ENCODE measurements at regions not wholly inside any gene's neighbourhood (a gene's known extent, or its start where the extent isn't known, plus 50 kb on each side); places are given as distances from the start of the nearest gene placed in this dataset.
"Not testable (repeated sequence)": the region's sequence is repeated elsewhere in the genome, so short reads cannot be mapped to it uniquely, and the experiment has no call there.

DNA sequence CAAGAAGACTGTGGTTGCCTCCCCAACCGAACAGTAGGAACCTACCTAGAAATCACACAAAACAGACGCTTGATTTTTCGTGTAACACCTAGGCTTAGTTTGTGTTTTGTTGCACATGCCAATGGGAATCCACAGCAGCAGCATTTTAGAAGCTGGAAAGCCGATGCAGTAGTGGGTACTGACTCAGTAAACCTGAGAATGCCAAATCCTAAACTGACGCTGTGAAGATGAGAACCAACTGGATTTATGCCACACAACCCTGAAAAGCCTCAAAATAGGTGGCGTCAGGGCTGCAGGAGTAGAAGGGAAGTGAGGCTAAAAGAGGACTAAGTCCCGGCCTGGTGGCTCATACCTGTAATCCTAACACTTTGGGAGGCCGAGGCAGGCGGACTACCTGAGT, 162.5 kb downstream of the REEP3 start:
- Histone ChIP-seq H3K4me1 (ENCODE audit: control insufficient read depth, low read depth, low read length) (no peaks in the 10 kb centered on the region), H3K4me2 (ENCODE audit: low read length) (no peak overlapping the region), H3K27me3 (ENCODE audit: insufficient read depth, low read length, poor library complexity) (no peaks in the 10 kb centered on the region), H3K23ac (ENCODE audit: low read length) (no peak overlapping the region), H4K8ac (ENCODE audit: low read depth, low read length) (no peak overlapping the region), H2BK120ac (ENCODE audit: low read depth, low read length) (no peak overlapping the region), H2AK5ac (ENCODE audit: low read length) (no peak overlapping the region), H3K56ac (ENCODE audit: low read length) (no peak overlapping the region), H3K36me3 (ENCODE audit: control insufficient read depth, insufficient read depth, low read length) (no peaks in the 10 kb centered on the region), H3K27ac (ENCODE audit: low read depth, low read length) (no peak overlapping the region), H3K4me3 (ENCODE audit: low read length) (no peak overlapping the region), H4K5ac (ENCODE audit: low read length) (no peak overlapping the region), H3K18ac (ENCODE audit: low read length) (no peak overlapping the region), H3K9ac (ENCODE audit: low read length) (no peak overlapping the region), H3K79me1 (ENCODE audit: low read length) (no peaks in the 10 kb centered on the region), H2BK15ac (replicated peaks; ENCODE audit: low read depth) (no peak overlapping the region), H2BK5ac (ENCODE audit: low read length) (no peak overlapping the region), H3K79me2 (ENCODE audit: control insufficient read depth, insufficient read depth, low read length) (no peaks in the 10 kb centered on the region), H3K4ac (ENCODE audit: low read depth, low read length) (no peak overlapping the region)
- whole genome bisulfite sequencing (ENCODE audit: extremely low coverage, insufficient coverage, low lambda C conversion rate), result no CpG with 5 or more reads among the region's 9 CpGs
- no peak for DNase-seq

GRCh38 chr10:63684257-63684936, 163.2 kb downstream of the REEP3 start:
- Histone ChIP-seq H3K79me2 (ENCODE audit: control insufficient read depth, insufficient read depth, low read length) (no peaks in the 10 kb centered on the region), H3K4me3 (ENCODE audit: low read length) (no peak overlapping the region), H3K36me3 (ENCODE audit: control insufficient read depth, insufficient read depth, low read length) (no peaks in the 10 kb centered on the region), H3K27me3 (ENCODE audit: insufficient read depth, low read length, poor library complexity) (no peaks in the 10 kb centered on the region), H3K27ac (ENCODE audit: low read depth, low read length) (no peak overlapping the region), H3K18ac (ENCODE audit: low read length) (no peak overlapping the region), H2BK120ac (ENCODE audit: low read depth, low read length) (no peak overlapping the region), H3K79me1 (ENCODE audit: low read length) (no peaks in the 10 kb centered on the region), H2BK5ac (ENCODE audit: low read length) (no peak overlapping the region), H2AK5ac (ENCODE audit: low read length) (no peak overlapping the region), H3K4me2 (ENCODE audit: low read length) (no peak overlapping the region), H3K4ac (ENCODE audit: low read depth, low read length) (no peak overlapping the region), H3K4me1 (ENCODE audit: control insufficient read depth, low read depth, low read length) (no peaks in the 10 kb centered on the region), H2BK15ac (replicated peaks; ENCODE audit: low read depth) (no peak overlapping the region), H3K9ac (ENCODE audit: low read length) (no peak overlapping the region), H3K23ac (ENCODE audit: low read length) (no peak overlapping the region), H3K56ac (ENCODE audit: low read length) (no peak overlapping the region), H4K8ac (ENCODE audit: low read depth, low read length) (no peak overlapping the region), H4K5ac (ENCODE audit: low read length) (no peak overlapping the region)
- no peak for DNase-seq
- no CpG with 5 or more reads among the region's 6 CpGs for WGBS (ENCODE audit: extremely low coverage, insufficient coverage, low lambda C conversion rate)

DNA sequence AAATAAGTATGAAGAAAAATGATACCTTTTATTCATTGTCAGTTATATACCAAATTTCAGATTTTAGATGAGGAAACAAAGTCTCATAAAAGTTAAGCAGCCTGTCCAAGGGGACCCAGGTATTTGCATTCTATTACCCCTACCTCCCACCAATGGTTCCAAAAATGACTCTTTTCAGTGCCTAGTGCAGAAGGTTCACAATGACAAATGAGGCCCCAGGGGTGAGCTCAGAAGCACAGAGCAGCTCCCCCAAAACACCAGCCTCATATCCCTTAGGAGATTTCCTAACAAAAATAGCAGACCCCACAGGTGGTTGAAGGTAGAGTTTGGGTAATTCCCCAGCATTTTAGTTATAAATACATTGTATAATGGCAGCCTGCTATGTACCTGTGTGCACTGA, 168.6 kb downstream of the REEP3 start:
- Histone ChIP-seq H3K4ac (ENCODE audit: low read depth, low read length) (no peak overlapping the region), H2AK5ac (ENCODE audit: low read length) (no peak overlapping the region), H3K27me3 (ENCODE audit: insufficient read depth, low read length, poor library complexity) (no peaks in the 10 kb centered on the region), H3K4me3 (ENCODE audit: low read length) (no peak overlapping the region), H3K4me2 (ENCODE audit: low read length) (no peak overlapping the region), H2BK15ac (replicated peaks; ENCODE audit: low read depth) (no peak overlapping the region), H3K4me1 (ENCODE audit: control insufficient read depth, low read depth, low read length) (no peaks in the 10 kb centered on the region), H3K79me1 (ENCODE audit: low read length) (no peaks in the 10 kb centered on the region), H4K8ac (ENCODE audit: low read depth, low read length) (peak overlapping the region; percentile 86), H3K79me2 (ENCODE audit: control insufficient read depth, insufficient read depth, low read length) (no peaks in the 10 kb centered on the region), H3K27ac (ENCODE audit: low read depth, low read length) (no peak overlapping the region), H3K23ac (ENCODE audit: low read length) (no peak overlapping the region), H3K36me3 (ENCODE audit: control insufficient read depth, insufficient read depth, low read length) (no peaks in the 10 kb centered on the region), H3K9ac (ENCODE audit: low read length) (no peak overlapping the region), H2BK120ac (ENCODE audit: low read depth, low read length) (no peak overlapping the region), H2BK5ac (ENCODE audit: low read length) (no peak overlapping the region), H3K56ac (ENCODE audit: low read length) (no peak overlapping the region), H4K5ac (ENCODE audit: low read length) (no peak overlapping the region), H3K18ac (ENCODE audit: low read length) (no peak overlapping the region)
- no peak for DNase-seq

- DNase-seq, result no peak
- no peaks in the 10 kb centered on the region for H3K36me3 ChIP-seq (ENCODE audit: control insufficient read depth, insufficient read depth, low read length)
- WGBS (ENCODE audit: extremely low coverage, insufficient coverage, low lambda C conversion rate), result 94% methylated on average over 1 of the region's 2 CpGs
Observed at GRCh38 chr10:63692220-63692896, 171.2 kb downstream of the REEP3 start.

DNA sequence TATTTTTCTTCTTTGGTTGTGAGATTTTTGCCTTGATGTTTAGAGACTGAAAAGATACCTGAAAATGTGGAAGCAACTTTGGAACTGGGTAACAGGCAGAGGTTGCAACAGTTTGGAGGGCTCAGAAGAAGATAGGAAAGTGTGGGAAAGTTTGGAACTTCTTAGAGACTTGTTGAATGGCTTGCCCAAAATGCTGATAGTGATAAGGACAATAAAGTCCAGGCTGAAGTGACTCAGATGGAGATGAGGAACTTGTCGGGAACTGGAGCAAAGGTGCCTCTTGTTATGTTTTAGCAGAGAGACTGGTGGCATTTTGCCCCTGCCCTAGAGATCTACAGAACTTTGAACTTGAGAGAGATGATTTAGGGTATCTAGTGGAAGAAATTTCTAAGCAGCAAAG, 171.8 kb downstream of the REEP3 start:
- not testable (repeated sequence) for H3K27ac ChIP-seq (ENCODE audit: low read depth, low read length); H3K79me2 ChIP-seq (ENCODE audit: control insufficient read depth, insufficient read depth, low read length); H3K79me1 ChIP-seq (ENCODE audit: low read length); H3K4ac ChIP-seq (ENCODE audit: low read depth, low read length); H3K23ac ChIP-seq (ENCODE audit: low read length); H4K8ac ChIP-seq (ENCODE audit: low read depth, low read length); H3K4me3 ChIP-seq (ENCODE audit: low read length); H2BK15ac ChIP-seq (replicated peaks; ENCODE audit: low read depth); H3K4me1 ChIP-seq (ENCODE audit: control insufficient read depth, low read depth, low read length); H4K5ac ChIP-seq (ENCODE audit: low read length); H3K4me2 ChIP-seq (ENCODE audit: low read length); H2BK5ac ChIP-seq (ENCODE audit: low read length); H2BK120ac ChIP-seq (ENCODE audit: low read depth, low read length); H3K56ac ChIP-seq (ENCODE audit: low read length); H2AK5ac ChIP-seq (ENCODE audit: low read length); H3K18ac ChIP-seq (ENCODE audit: low read length); H3K9ac ChIP-seq (ENCODE audit: low read length); DNase-seq; H3K27me3 ChIP-seq (ENCODE audit: insufficient read depth, low read length, poor library complexity); H3K36me3 ChIP-seq (ENCODE audit: control insufficient read depth, insufficient read depth, low read length)
- no CpG with 5 or more reads among the region's 1 CpG for WGBS (ENCODE audit: extremely low coverage, insufficient coverage, low lambda C conversion rate)

More at GRCh38 chr10:63692220-63692896, 171.2 kb downstream of the REEP3 start:
- Histone ChIP-seq H2BK5ac (ENCODE audit: low read length) (no peak overlapping the region), H2AK5ac (ENCODE audit: low read length) (no peak overlapping the region), H3K4me2 (ENCODE audit: low read length) (no peak overlapping the region), H3K18ac (ENCODE audit: low read length) (no peak overlapping the region), H3K9ac (ENCODE audit: low read length) (no peak overlapping the region), H2BK120ac (ENCODE audit: low read depth, low read length) (no peak overlapping the region), H3K56ac (ENCODE audit: low read length) (no peak overlapping the region), H2BK15ac (replicated peaks; ENCODE audit: low read depth) (no peak overlapping the region), H4K5ac (ENCODE audit: low read length) (no peak overlapping the region), H3K4me3 (ENCODE audit: low read length) (no peak overlapping the region), H3K79me2 (ENCODE audit: control insufficient read depth, insufficient read depth, low read length) (no peaks in the 10 kb centered on the region), H3K27ac (ENCODE audit: low read depth, low read length) (no peak overlapping the region), H3K23ac (ENCODE audit: low read length) (no peak overlapping the region), H3K27me3 (ENCODE audit: insufficient read depth, low read length, poor library complexity) (no peaks in the 10 kb centered on the region), H3K79me1 (ENCODE audit: low read length) (no peaks in the 10 kb centered on the region), H3K4me1 (ENCODE audit: control insufficient read depth, low read depth, low read length) (no peaks in the 10 kb centered on the region), H4K8ac (ENCODE audit: low read depth, low read length) (no peak overlapping the region), H3K4ac (ENCODE audit: low read depth, low read length) (no peak overlapping the region)

- Histone ChIP-seq H2BK5ac (ENCODE audit: low read length) (no peak overlapping the region), H3K4ac (ENCODE audit: low read depth, low read length) (no peak overlapping the region), H3K4me2 (ENCODE audit: low read length) (no peak overlapping the region), H3K36me3 (ENCODE audit: control insufficient read depth, insufficient read depth, low read length) (no peaks in the 10 kb centered on the region), H3K9ac (ENCODE audit: low read length) (no peak overlapping the region), H3K18ac (ENCODE audit: low read length) (no peak overlapping the region), H3K27me3 (ENCODE audit: insufficient read depth, low read length, poor library complexity) (no peaks in the 10 kb centered on the region), H4K8ac (ENCODE audit: low read depth, low read length) (no peak overlapping the region), H3K4me1 (ENCODE audit: control insufficient read depth, low read depth, low read length) (no peaks in the 10 kb centered on the region), H3K23ac (ENCODE audit: low read length) (no peak overlapping the region), H2AK5ac (ENCODE audit: low read length) (no peak overlapping the region), H3K79me2 (ENCODE audit: control insufficient read depth, insufficient read depth, low read length) (no peaks in the 10 kb centered on the region), H2BK120ac (ENCODE audit: low read depth, low read length) (no peak overlapping the region), H4K5ac (ENCODE audit: low read length) (no peak overlapping the region), H2BK15ac (replicated peaks; ENCODE audit: low read depth) (no peak overlapping the region), H3K27ac (ENCODE audit: low read depth, low read length) (no peak overlapping the region), H3K56ac (ENCODE audit: low read length) (no peak overlapping the region), H3K4me3 (ENCODE audit: low read length) (no peak overlapping the region), H3K79me1 (ENCODE audit: low read length) (no peaks in the 10 kb centered on the region)
- no CpG with 5 or more reads among the region's 3 CpGs for WGBS (ENCODE audit: extremely low coverage, insufficient coverage, low lambda C conversion rate)
- no peak for DNase-seq
Observed at GRCh38 chr10:63696205-63696604, 175.0 kb downstream of the REEP3 start.

All from mesendoderm (in vitro differentiated cells).